Omental fat pad (tissue), 3 donors: ENCODE measurements at regions not wholly inside any gene's neighbourhood (a gene's known extent, or its start where the extent isn't known, plus 50 kb on each side); places are given as distances from the start of the nearest gene placed in this dataset.

Experiments
- ATAC-seq: fragments of 150-250 bp; one replicate; pipeline ENCODE4 v1.9.1; 2016; ENCODE audit warnings: mild to moderate bottlenecking, moderate library complexity; ENCODE audit not compliant: low FRiP score
- DNase-seq: peaks from one replicate; pipeline ENCODE4 v3.0.0-alpha.2; 2019; ENCODE audit warnings: low spot score
- CTCF ChIP-seq, 3 donors: fragments of 450-650 bp; IDR thresholded peaks; one replicate each; pipeline ENCODE4 v1.5.1; 2016 to 2017; ENCODE audit warnings: antibody characterized with exemption in 3 of 3, mild to moderate bottlenecking in 3 of 3, moderate library complexity in 2 of 3

- ATAC-seq (peak; percentile 77), DNase-seq (no peak)
- TF ChIP-seq CTCF (IDR thresholded peaks at IDR 0.05): no peak
Observed at GRCh38 chr14:65238456-65238855, 136.1 kb upstream of the MAX start.

GRCh38 chr14:65239143-65239937 is 137.0 kb upstream of the MAX start:
- no peak for TF ChIP-seq CTCF (IDR thresholded peaks at IDR 0.05)
- DNase-seq (no peak), ATAC-seq (peak; percentile 70)

GRCh38 chr14:65239938-65240296 is 137.6 kb upstream of the MAX start:
- no peak for TF ChIP-seq CTCF (IDR thresholded peaks at IDR 0.05)
- DNase-seq (no peak), ATAC-seq (no peak)

GRCh38 chr14:65241125-65241752 is 138.9 kb upstream of the MAX start:
- ATAC-seq (no peak), DNase-seq (no peak)
- no peak for TF ChIP-seq CTCF (IDR thresholded peaks at IDR 0.05)

- no peak for TF ChIP-seq CTCF (IDR thresholded peaks at IDR 0.05)
- DNase-seq (no peak), ATAC-seq (no peak)
Observed at GRCh38 chr14:65242732-65243134, 140.4 kb upstream of the MAX start.

- ATAC-seq: no peak
Observed at GRCh38 chr14:65243766-65244442, 141.6 kb upstream of the MAX start.

More at GRCh38 chr14:65243766-65244442, 141.6 kb upstream of the MAX start:
- TF ChIP-seq CTCF (IDR thresholded peaks at IDR 0.05): no peak
- DNase-seq: no peak
